ENCODE measurements at regions not wholly inside any gene's neighbourhood (a gene's known extent, or its start where the extent isn't known, plus 50 kb on each side); places are given as distances from the start of the nearest gene placed in this dataset.

DNA sequence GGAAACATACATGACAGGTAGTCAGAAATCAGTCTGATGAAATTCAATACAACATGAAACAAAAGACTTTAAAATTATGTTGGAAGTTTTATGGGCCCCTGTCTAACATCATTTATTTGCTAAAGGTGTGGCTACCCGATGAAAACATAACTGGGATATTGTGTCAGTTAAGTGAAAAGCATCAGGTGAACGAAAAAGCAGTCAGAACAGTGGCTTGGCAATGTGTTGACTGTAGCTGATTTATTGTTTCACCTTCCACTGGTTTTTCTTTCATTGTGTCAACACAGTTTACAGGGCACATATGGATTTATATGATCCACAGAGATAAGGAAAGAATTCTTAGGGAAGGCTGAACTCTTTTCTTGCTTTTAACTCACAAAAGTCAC lies 429.6 kb upstream of the ZNF608 start:
- Histone ChIP-seq H3K4me2 (ENCODE audit: low read length) (no peak overlapping the region), H3K4me1 (ENCODE audit: control insufficient read depth in 1 of 2, insufficient read depth in 2 of 2, low read length in 2 of 2) (no peaks in the 10 kb centered on the region), H3K9me3 (ENCODE audit: insufficient read depth, low read depth, low read length) (no peaks in the 10 kb centered on the region), H4K91ac (ENCODE audit: low read depth, low read length) (no peak overlapping the region), H2BK5ac (ENCODE audit: low read depth, low read length, poor library complexity) (no peak overlapping the region), H2BK120ac (ENCODE audit: insufficient read depth, low read length, poor library complexity) (no peak overlapping the region), H2AFZ (ENCODE audit: insufficient read depth, low read length, poor library complexity) (no peak overlapping the region), H4K12ac (ENCODE audit: low read depth, low read length) (no peak overlapping the region), H2AK5ac (ENCODE audit: low read length) (no peak overlapping the region), H3K4ac (ENCODE audit: low read depth, low read length) (no peak overlapping the region), H3K9ac (ENCODE audit: low read length) (no peak overlapping the region), H3K79me2 (ENCODE audit: control insufficient read depth, insufficient read depth, low read length, poor library complexity) (no peaks in the 10 kb centered on the region), H3K14ac (ENCODE audit: low read length) (no peak overlapping the region), H3K23ac (ENCODE audit: low read length) (no peak overlapping the region), H3K4me3 (ENCODE audit: low read depth, low read length) (no peak overlapping the region), H3K36me3 (ENCODE audit: control insufficient read depth in 1 of 2, insufficient read depth in 2 of 2, low read length in 2 of 2) (no peaks in the 10 kb centered on the region), H3K27ac (ENCODE audit: low read depth, low read length) (no peak overlapping the region), H3K18ac (ENCODE audit: low read length) (no peak overlapping the region), H3K79me1 (ENCODE audit: low read length) (no peaks in the 10 kb centered on the region), H4K8ac (ENCODE audit: low read depth, low read length) (no peak overlapping the region), H2BK12ac (ENCODE audit: low read length) (no peak overlapping the region), H3K27me3 (ENCODE audit: insufficient read depth, low read length) (no peaks in the 10 kb centered on the region)
- WGBS (ENCODE audit: extremely low coverage, insufficient coverage, insufficient read length) = no CpG with 5 or more reads among the region's 2 CpGs
- no peak for DNase-seq

DNA sequence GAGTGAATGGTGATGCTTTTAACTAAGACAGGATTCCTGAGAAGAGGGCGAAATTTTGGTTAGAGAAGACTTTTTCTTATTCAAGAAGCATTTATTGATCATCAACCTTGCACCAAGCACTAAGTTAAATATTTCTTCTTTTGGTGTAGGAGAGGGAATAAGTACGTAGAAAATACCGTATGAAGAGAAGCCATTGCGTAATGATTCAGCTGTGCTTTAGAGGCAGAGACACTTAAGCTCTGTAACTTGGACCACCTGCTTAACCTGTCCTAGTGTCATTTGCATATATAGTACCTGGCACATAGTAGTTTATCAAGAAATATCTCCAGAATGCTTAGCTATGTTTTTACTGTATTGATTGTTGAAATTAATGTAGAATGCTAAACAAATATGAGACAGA lies 430.9 kb upstream of the ZNF608 start:
- Histone ChIP-seq H2BK120ac (ENCODE audit: insufficient read depth, low read length, poor library complexity) (no peak overlapping the region), H3K27me3 (ENCODE audit: insufficient read depth, low read length) (no peaks in the 10 kb centered on the region), H3K4me1 (ENCODE audit: control insufficient read depth in 1 of 2, insufficient read depth in 2 of 2, low read length in 2 of 2) (no peaks in the 10 kb centered on the region), H4K8ac (ENCODE audit: low read depth, low read length) (no peak overlapping the region), H4K12ac (ENCODE audit: low read depth, low read length) (no peak overlapping the region), H3K9me3 (ENCODE audit: insufficient read depth, low read depth, low read length) (no peaks in the 10 kb centered on the region), H3K36me3 (ENCODE audit: control insufficient read depth in 1 of 2, insufficient read depth in 2 of 2, low read length in 2 of 2) (no peaks in the 10 kb centered on the region), H3K4ac (ENCODE audit: low read depth, low read length) (no peak overlapping the region), H3K18ac (ENCODE audit: low read length) (no peak overlapping the region), H3K4me3 (ENCODE audit: low read depth, low read length) (no peak overlapping the region), H3K9ac (ENCODE audit: low read length) (no peak overlapping the region), H2AK5ac (ENCODE audit: low read length) (no peak overlapping the region), H3K27ac (ENCODE audit: low read depth, low read length) (no peak overlapping the region), H3K79me2 (ENCODE audit: control insufficient read depth, insufficient read depth, low read length, poor library complexity) (no peaks in the 10 kb centered on the region), H4K91ac (ENCODE audit: low read depth, low read length) (no peak overlapping the region), H3K14ac (ENCODE audit: low read length) (no peak overlapping the region), H3K79me1 (ENCODE audit: low read length) (no peaks in the 10 kb centered on the region), H3K4me2 (ENCODE audit: low read length) (no peak overlapping the region), H3K23ac (ENCODE audit: low read length) (no peak overlapping the region), H2BK5ac (ENCODE audit: low read depth, low read length, poor library complexity) (no peak overlapping the region), H2BK12ac (ENCODE audit: low read length) (no peak overlapping the region), H2AFZ (ENCODE audit: insufficient read depth, low read length, poor library complexity) (no peak overlapping the region)
- DNase-seq = no peak
- no CpG with 5 or more reads among the region's 4 CpGs for WGBS (ENCODE audit: extremely low coverage, insufficient coverage, insufficient read length)

DNA sequence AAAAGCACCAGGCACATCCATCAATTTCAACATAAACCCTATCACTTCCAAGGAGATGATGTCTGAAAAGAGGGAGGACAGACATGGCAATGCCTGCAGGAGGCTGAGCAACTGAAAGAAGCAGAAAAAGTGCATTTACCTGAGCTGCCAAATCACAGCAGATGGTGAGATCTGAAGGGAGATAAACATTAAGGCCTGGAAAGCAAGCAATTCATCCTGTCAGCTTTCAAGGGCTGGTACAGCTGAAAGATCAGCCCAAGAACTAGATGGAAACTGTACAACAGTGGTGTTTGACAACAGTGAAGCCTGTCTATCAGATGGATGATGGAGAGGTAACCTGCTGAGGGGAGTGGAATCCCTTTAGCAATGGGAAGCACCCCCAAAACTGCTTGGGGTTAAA lies 433.2 kb upstream of the ZNF608 start:
- Histone ChIP-seq H3K79me1 (ENCODE audit: low read length) (no peaks in the 10 kb centered on the region), H4K8ac (ENCODE audit: low read depth, low read length) (no peak overlapping the region), H2BK120ac (ENCODE audit: insufficient read depth, low read length, poor library complexity) (no peak overlapping the region), H2AFZ (ENCODE audit: insufficient read depth, low read length, poor library complexity) (no peak overlapping the region), H3K27me3 (ENCODE audit: insufficient read depth, low read length) (no peaks in the 10 kb centered on the region), H3K4me2 (ENCODE audit: low read length) (no peak overlapping the region), H3K4me3 (ENCODE audit: low read depth, low read length) (no peak overlapping the region), H3K36me3 (ENCODE audit: control insufficient read depth in 1 of 2, insufficient read depth in 2 of 2, low read length in 2 of 2) (no peaks in the 10 kb centered on the region), H3K23ac (ENCODE audit: low read length) (no peak overlapping the region), H2BK5ac (ENCODE audit: low read depth, low read length, poor library complexity) (no peak overlapping the region), H3K18ac (ENCODE audit: low read length) (no peak overlapping the region), H4K12ac (ENCODE audit: low read depth, low read length) (no peak overlapping the region), H2AK5ac (ENCODE audit: low read length) (no peak overlapping the region), H3K4me1 (ENCODE audit: control insufficient read depth in 1 of 2, insufficient read depth in 2 of 2, low read length in 2 of 2) (no peaks in the 10 kb centered on the region), H3K27ac (ENCODE audit: low read depth, low read length) (no peak overlapping the region), H3K4ac (ENCODE audit: low read depth, low read length) (no peak overlapping the region), H3K79me2 (ENCODE audit: control insufficient read depth, insufficient read depth, low read length, poor library complexity) (no peaks in the 10 kb centered on the region), H3K9me3 (ENCODE audit: insufficient read depth, low read depth, low read length) (no peaks in the 10 kb centered on the region), H3K9ac (ENCODE audit: low read length) (no peak overlapping the region), H2BK12ac (ENCODE audit: low read length) (no peak overlapping the region), H4K91ac (ENCODE audit: low read depth, low read length) (no peak overlapping the region), H3K14ac (ENCODE audit: low read length) (no peak overlapping the region)
- no peak for DNase-seq

DNA sequence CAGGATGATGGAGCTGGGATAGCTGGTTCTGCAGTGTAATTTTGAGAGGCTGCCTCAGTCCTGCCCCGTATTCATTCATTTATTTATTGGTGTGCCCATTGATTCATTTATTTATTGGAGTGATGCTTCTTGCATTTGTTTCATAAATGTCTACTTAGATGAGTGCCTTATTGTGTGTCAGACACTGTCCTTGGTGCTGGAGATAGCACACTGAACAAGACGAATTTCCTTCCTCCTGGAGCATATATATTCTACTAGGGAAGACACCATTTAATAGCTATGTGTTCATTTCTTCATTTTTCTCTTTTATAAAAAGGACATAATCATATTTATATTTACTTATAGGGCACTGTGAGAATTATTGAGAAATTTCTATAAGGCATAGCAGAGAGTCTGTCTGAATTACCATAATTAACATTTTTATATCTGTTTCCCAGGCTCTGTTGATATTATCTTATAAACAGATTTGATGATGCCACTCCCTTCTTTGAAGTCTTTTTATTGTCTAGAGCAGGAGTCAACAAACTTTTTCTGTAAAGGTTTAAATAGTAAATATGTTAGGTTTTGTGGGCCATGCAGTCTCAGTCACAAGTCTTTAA lies 433.9 kb upstream of the ZNF608 start:
- Histone ChIP-seq H3K4ac (ENCODE audit: low read depth, low read length) (no peak overlapping the region), H3K14ac (ENCODE audit: low read length) (no peak overlapping the region), H3K79me2 (ENCODE audit: control insufficient read depth, insufficient read depth, low read length, poor library complexity) (no peaks in the 10 kb centered on the region), H3K4me3 (ENCODE audit: low read depth, low read length) (no peak overlapping the region), H3K27ac (ENCODE audit: low read depth, low read length) (no peak overlapping the region), H2BK12ac (ENCODE audit: low read length) (no peak overlapping the region), H3K27me3 (ENCODE audit: insufficient read depth, low read length) (no peaks in the 10 kb centered on the region), H2AFZ (ENCODE audit: insufficient read depth, low read length, poor library complexity) (no peak overlapping the region), H4K91ac (ENCODE audit: low read depth, low read length) (no peak overlapping the region), H4K12ac (ENCODE audit: low read depth, low read length) (no peak overlapping the region), H3K79me1 (ENCODE audit: low read length) (no peaks in the 10 kb centered on the region), H3K36me3 (ENCODE audit: control insufficient read depth in 1 of 2, insufficient read depth in 2 of 2, low read length in 2 of 2) (no peaks in the 10 kb centered on the region), H3K18ac (ENCODE audit: low read length) (no peak overlapping the region), H2AK5ac (ENCODE audit: low read length) (no peak overlapping the region), H2BK5ac (ENCODE audit: low read depth, low read length, poor library complexity) (no peak overlapping the region), H4K8ac (ENCODE audit: low read depth, low read length) (no peak overlapping the region), H3K9ac (ENCODE audit: low read length) (no peak overlapping the region), H3K4me2 (ENCODE audit: low read length) (no peak overlapping the region), H2BK120ac (ENCODE audit: insufficient read depth, low read length, poor library complexity) (no peak overlapping the region), H3K9me3 (ENCODE audit: insufficient read depth, low read depth, low read length) (no peaks in the 10 kb centered on the region), H3K4me1 (ENCODE audit: control insufficient read depth in 1 of 2, insufficient read depth in 2 of 2, low read length in 2 of 2) (no peaks in the 10 kb centered on the region), H3K23ac (ENCODE audit: low read length) (no peak overlapping the region)
- WGBS (ENCODE audit: extremely low coverage, insufficient coverage, insufficient read length) = no CpG with 5 or more reads among the region's 2 CpGs
- no peak for DNase-seq
